ENCODE measurements at regions not wholly inside any gene's neighbourhood (a gene's known extent, or its start where the extent isn't known, plus 50 kb on each side); places are given as distances from the start of the nearest gene placed in this dataset.

- Histone ChIP-seq H2AFZ (ENCODE audit: low read depth, low read length) (no peak overlapping the region), H3K4me2 (ENCODE audit: low read length) (no peak overlapping the region), H3K4me3 (ENCODE audit: low read length) (no peak overlapping the region), H3K79me2 (replicated peaks; ENCODE audit: insufficient read depth, low read length) (no peaks in the 10 kb centered on the region), H3K9me2 (ENCODE audit: insufficient read depth, low read length) (no peaks in the 10 kb centered on the region), H4K20me1 (ENCODE audit: insufficient read depth) (no peaks in the 10 kb centered on the region), H3K9me3 (ENCODE audit: low read length) (no peaks in the 10 kb centered on the region), H3K36me3 (ENCODE audit: insufficient read depth, low read length) (no peaks in the 10 kb centered on the region), H3K9ac (ENCODE audit: low read length) (no peak overlapping the region), H3K27ac (ENCODE audit: low read length) (no peak overlapping the region), H3F3A (ENCODE audit: insufficient read depth, low read length, poor library complexity, severe bottlenecking) (no peaks in the 10 kb centered on the region), H3K27me3 (ENCODE audit: insufficient read depth, low read depth, low read length) (no peaks in the 10 kb centered on the region)
- TF ChIP-seq CTCF (IDR thresholded peaks at IDR 0.05; ENCODE audit: poor library complexity, severe bottlenecking) (no peak), REST (IDR thresholded peaks at IDR 0.05; ENCODE audit: borderline replicate concordance) (no peak), EP300 (conservative IDR thresholded peaks at IDR 0.05; ENCODE audit: poor library complexity, severe bottlenecking) (no peak), TAF1 (IDR thresholded peaks at IDR 0.05; ENCODE audit: low read depth) (no peak), RAD21 (conservative IDR thresholded peaks at IDR 0.05) (no peak), POLR2AphosphoS5 (IDR thresholded peaks at IDR 0.05) (no peak), EZH2 (IDR thresholded peaks at IDR 0.05; ENCODE audit: borderline replicate concordance, insufficient read depth, low read length, poor library complexity, severe bottlenecking) (no peak), SMC3 (conservative IDR thresholded peaks at IDR 0.05; ENCODE audit: poor library complexity) (no peak), MXI1 (conservative IDR thresholded peaks at IDR 0.05; ENCODE audit: poor library complexity, severe bottlenecking) (no peak)
Measured at GRCh38 chr3:127487196-127487595, 103.3 kb downstream of the TPRA1 start.

- Histone ChIP-seq H3K4me2 (ENCODE audit: low read length) (no peak overlapping the region), H2AFZ (ENCODE audit: low read depth, low read length) (no peak overlapping the region), H3K79me2 (replicated peaks; ENCODE audit: insufficient read depth, low read length) (no peaks in the 10 kb centered on the region), H3K27me3 (ENCODE audit: insufficient read depth, low read depth, low read length) (no peaks in the 10 kb centered on the region), H3K9me2 (ENCODE audit: insufficient read depth, low read length) (no peaks in the 10 kb centered on the region), H3K9me3 (ENCODE audit: low read length) (no peaks in the 10 kb centered on the region), H3F3A (ENCODE audit: insufficient read depth, low read length, poor library complexity, severe bottlenecking) (no peaks in the 10 kb centered on the region), H3K9ac (ENCODE audit: low read length) (no peak overlapping the region), H4K20me1 (ENCODE audit: insufficient read depth) (no peaks in the 10 kb centered on the region), H3K4me3 (ENCODE audit: low read length) (no peak overlapping the region), H3K27ac (ENCODE audit: low read length) (no peak overlapping the region), H3K36me3 (ENCODE audit: insufficient read depth, low read length) (no peaks in the 10 kb centered on the region)
- TF ChIP-seq EP300 (conservative IDR thresholded peaks at IDR 0.05; ENCODE audit: poor library complexity, severe bottlenecking) (no peak), SMC3 (conservative IDR thresholded peaks at IDR 0.05; ENCODE audit: poor library complexity) (no peak), CTCF (IDR thresholded peaks at IDR 0.05; ENCODE audit: poor library complexity, severe bottlenecking) (no peak), TAF1 (IDR thresholded peaks at IDR 0.05; ENCODE audit: low read depth) (no peak), RAD21 (conservative IDR thresholded peaks at IDR 0.05) (no peak), REST (IDR thresholded peaks at IDR 0.05; ENCODE audit: borderline replicate concordance) (no peak), POLR2AphosphoS5 (IDR thresholded peaks at IDR 0.05) (no peak), EZH2 (IDR thresholded peaks at IDR 0.05; ENCODE audit: borderline replicate concordance, insufficient read depth, low read length, poor library complexity, severe bottlenecking) (no peak), MXI1 (conservative IDR thresholded peaks at IDR 0.05; ENCODE audit: poor library complexity, severe bottlenecking) (no peak)
Measured at GRCh38 chr3:127486321-127486944, 104.1 kb downstream of the TPRA1 start.

Data from neural cell (in vitro differentiated cells).